Fibroblast of skin of back (primary cell): ENCODE measurements at regions not wholly inside any gene's neighbourhood (a gene's known extent, or its start where the extent isn't known, plus 50 kb on each side); places are given as distances from the start of the nearest gene placed in this dataset.

ENCODE experiments used
- DNase-seq: peaks from one replicate; pipeline ENCODE4 v3.0.0-alpha.2; 2013

- DNase-seq = no peak
These were observed 948.8 kb upstream of the SLC10A2 start for GRCh38 chr13:104014803-104015645.

- no peak for DNase-seq
These were observed 945.5 kb upstream of the SLC10A2 start for GRCh38 chr13:104011505-104012241.

- DNase-seq = peak; percentile 33
These were observed 942.6 kb upstream of the SLC10A2 start for GRCh38 chr13:104008541-104009435.

GRCh38 chr13:104008075-104008474, 941.9 kb upstream of the SLC10A2 start:
- no peak for DNase-seq

GRCh38 chr13:104006625-104007075, 940.4 kb upstream of the SLC10A2 start:
- DNase-seq = no peak

GRCh38 chr13:104004572-104004971, 938.4 kb upstream of the SLC10A2 start:
- no peak for DNase-seq

GRCh38 chr13:104002216-104002615, 936.0 kb upstream of the SLC10A2 start:
- DNase-seq = no peak

GRCh38 chr13:104001766-104002165, 935.5 kb upstream of the SLC10A2 start:
- no peak for DNase-seq

GRCh38 chr13:103996733-103997132, 930.5 kb upstream of the SLC10A2 start:
- no peak for DNase-seq

GRCh38 chr13:103983948-103984347, 917.7 kb upstream of the SLC10A2 start:
- no peak for DNase-seq

- DNase-seq = no peak
These were observed 910.2 kb upstream of the SLC10A2 start for GRCh38 chr13:103976371-103976770.

GRCh38 chr13:103973740-103974139, 907.5 kb upstream of the SLC10A2 start:
- no peak for DNase-seq

GRCh38 chr13:103969520-103970050, 903.4 kb upstream of the SLC10A2 start:
- no peak for DNase-seq

- DNase-seq = no peak
These were observed 899.5 kb upstream of the SLC10A2 start for GRCh38 chr13:103965506-103966243.

GRCh38 chr13:103961784-103962183, 895.6 kb upstream of the SLC10A2 start:
- DNase-seq = no peak

- DNase-seq = no peak
These were observed 894.9 kb upstream of the SLC10A2 start for GRCh38 chr13:103961129-103961528.

GRCh38 chr13:103960001-103960400, 893.8 kb upstream of the SLC10A2 start:
- no peak for DNase-seq

- no peak for DNase-seq
These were observed 892.5 kb upstream of the SLC10A2 start for GRCh38 chr13:103958691-103959090.

- DNase-seq = no peak
These were observed 891.7 kb upstream of the SLC10A2 start for GRCh38 chr13:103957939-103958338.

GRCh38 chr13:103953859-103954258, 887.6 kb upstream of the SLC10A2 start:
- DNase-seq = no peak

- DNase-seq = no peak
These were observed 886.0 kb upstream of the SLC10A2 start for GRCh38 chr13:103952183-103952582.

GRCh38 chr13:103948426-103948825, 882.2 kb upstream of the SLC10A2 start:
- no peak for DNase-seq
